ENCODE measurements at regions not wholly inside any gene's neighbourhood (a gene's known extent, or its start where the extent isn't known, plus 50 kb on each side); places are given as distances from the start of the nearest gene placed in this dataset.

- no peak overlapping the region for H2AFZ ChIP-seq (ENCODE audit: insufficient read depth, low read depth, low read length, poor library complexity, severe bottlenecking)
- no peak for DNase-seq
- Mint-ChIP-seq H3K4me3 (no peak overlapping the region), H3K9me3 (peaks cover 0 to 3% (median 0%) of the 10 kb centered on the region in 7 donors), H3K36me3 (no peaks in the 10 kb centered on the region), H3K27me3 (ENCODE audit: low read depth in 3 of 3) (peaks cover 0 to 1% (median 0%) of the 10 kb centered on the region in 3 donors), H3K4me1 (no peaks in the 10 kb centered on the region), H3K27ac (no peak overlapping the region)
- no peaks in the 10 kb centered on the region for H3K36me3 ChIP-seq (replicated peaks in 1 of 2; ENCODE audit: control insufficient read depth in 1 of 2, insufficient read depth in 2 of 2, low read length in 2 of 2)
- no peaks in the 10 kb centered on the region for H3K9me3 ChIP-seq (replicated peaks in 1 of 2; ENCODE audit: control insufficient read depth in 1 of 2, insufficient read depth in 1 of 2, low read length in 2 of 2)
- no peaks in the 10 kb centered on the region for H3K79me2 ChIP-seq (ENCODE audit: insufficient read depth, low read length)
- TF ChIP-seq CTCF (IDR thresholded peaks at IDR 0.05) = no peak
- H3K4me2 ChIP-seq (replicated peaks; ENCODE audit: extremely low read depth, low read length, poor library complexity, severe bottlenecking) = no peak overlapping the region
- H3K27me3 ChIP-seq (ENCODE audit: control insufficient read depth in 2 of 2, insufficient read depth in 2 of 2, low read length in 2 of 2) = no peaks in the 10 kb centered on the region
- WGBS (ENCODE audit: insufficient coverage) = 100% methylated on average over 1 of the region's 3 CpGs
- no peak overlapping the region for H3K9ac ChIP-seq (ENCODE audit: insufficient read depth, low read length, poor library complexity, severe bottlenecking)
- no peaks in the 10 kb centered on the region for H4K20me1 ChIP-seq (ENCODE audit: insufficient read depth, low read length)
- H3K4me1 ChIP-seq (ENCODE audit: control insufficient read depth in 1 of 2, insufficient read depth in 2 of 2, low read length in 2 of 2) = no peaks in the 10 kb centered on the region
- intact Hi-C loops (cut with micrococcal nuclease) = no loop called here
- no peak overlapping the region for H3K27ac ChIP-seq (ENCODE audit: low read depth in 1 of 2, low read length in 2 of 2)
- no peak overlapping the region for H3K4me3 ChIP-seq (replicated peaks in 1 of 3; ENCODE audit: low read depth in 2 of 3, low read length in 3 of 3)
These were observed 730.9 kb upstream of the ADGRL2 start for GRCh38 chr1:81069856-81070255.

GRCh38 chr1:81068726-81069125 is 732.0 kb upstream of the ADGRL2 start:
- intact Hi-C loops (cut with micrococcal nuclease) = no loop called here
- WGBS (ENCODE audit: insufficient coverage) = no CpG with 5 or more reads among the region's 4 CpGs
- no peaks in the 10 kb centered on the region for H3K27me3 ChIP-seq (ENCODE audit: control insufficient read depth in 2 of 2, insufficient read depth in 2 of 2, low read length in 2 of 2)
- no peak overlapping the region for H2AFZ ChIP-seq (ENCODE audit: insufficient read depth, low read depth, low read length, poor library complexity, severe bottlenecking)
- H3K79me2 ChIP-seq (ENCODE audit: insufficient read depth, low read length) = no peaks in the 10 kb centered on the region
- no peak overlapping the region for H3K9ac ChIP-seq (ENCODE audit: insufficient read depth, low read length, poor library complexity, severe bottlenecking)
- Mint-ChIP-seq H3K27me3 (ENCODE audit: low read depth in 3 of 3) (peaks cover 0 to 1% (median 0%) of the 10 kb centered on the region in 3 donors), H3K27ac (no peak overlapping the region), H3K4me1 (no peaks in the 10 kb centered on the region), H3K4me3 (no peak overlapping the region), H3K9me3 (no peaks in the 10 kb centered on the region), H3K36me3 (no peaks in the 10 kb centered on the region)
- H3K36me3 ChIP-seq (replicated peaks in 1 of 2; ENCODE audit: control insufficient read depth in 1 of 2, insufficient read depth in 2 of 2, low read length in 2 of 2) = no peaks in the 10 kb centered on the region
- no peaks in the 10 kb centered on the region for H3K4me1 ChIP-seq (ENCODE audit: control insufficient read depth in 1 of 2, insufficient read depth in 2 of 2, low read length in 2 of 2)
- H3K4me3 ChIP-seq (replicated peaks in 1 of 3; ENCODE audit: low read depth in 2 of 3, low read length in 3 of 3) = no peak overlapping the region
- no peak overlapping the region for H3K4me2 ChIP-seq (replicated peaks; ENCODE audit: extremely low read depth, low read length, poor library complexity, severe bottlenecking)
- no peaks in the 10 kb centered on the region for H3K9me3 ChIP-seq (replicated peaks in 1 of 2; ENCODE audit: control insufficient read depth in 1 of 2, insufficient read depth in 1 of 2, low read length in 2 of 2)
- no peak for TF ChIP-seq CTCF (IDR thresholded peaks at IDR 0.05)
- no peak for DNase-seq
- H3K27ac ChIP-seq (ENCODE audit: low read depth in 1 of 2, low read length in 2 of 2) = no peak overlapping the region
- no peaks in the 10 kb centered on the region for H4K20me1 ChIP-seq (ENCODE audit: insufficient read depth, low read length)
